Nephron (organoid): ENCODE measurements at regions not wholly inside any gene's neighbourhood (a gene's known extent, or its start where the extent isn't known, plus 50 kb on each side); places are given as distances from the start of the nearest gene placed in this dataset.
A peak's percentile ranks its signal among the peaks of the same experiment; 100 is the strongest.

Experiments used
- H3K27ac Mint-ChIP-seq, 3 experiments: 2 replicates each; pipeline ENCODE4 v1.8.0; 2020; ENCODE audit warnings: mixed read lengths in 3 of 3, mild to moderate bottlenecking in 2 of 3, moderate library complexity in 1 of 3
- H3K27me3 Mint-ChIP-seq: 2 replicates; pipeline ENCODE4 v1.8.0; 2021; ENCODE audit warnings: low read depth, mild to moderate bottlenecking, moderate library complexity, mixed read lengths
- H3K36me3 Mint-ChIP-seq: 2 replicates; pipeline ENCODE4 v1.8.0; 2020; ENCODE audit warnings: low read depth, mixed read lengths
- H3K4me1 Mint-ChIP-seq: 2 replicates; pipeline ENCODE4 v1.8.0; 2020; ENCODE audit warnings: mixed read lengths
- H3K4me3 Mint-ChIP-seq, 3 experiments: 2 replicates each; pipeline ENCODE4 v1.8.0; 2020; ENCODE audit warnings: mild to moderate bottlenecking in 3 of 3, mixed read lengths in 3 of 3, moderate library complexity in 2 of 3
- H3K9me3 Mint-ChIP-seq: 2 replicates; pipeline ENCODE4 v1.8.0; 2020; ENCODE audit warnings: mixed read lengths
- CTCF ChIP-seq, 3 experiments: fragments of 200-600 bp; sonication (generic); IDR thresholded peaks; one replicate each; pipeline ENCODE4 v1.5.0; 2021; ENCODE audit warnings: antibody characterized with exemption in 3 of 3; ENCODE audit not compliant: unreplicated experiment in 3 of 3

DNA sequence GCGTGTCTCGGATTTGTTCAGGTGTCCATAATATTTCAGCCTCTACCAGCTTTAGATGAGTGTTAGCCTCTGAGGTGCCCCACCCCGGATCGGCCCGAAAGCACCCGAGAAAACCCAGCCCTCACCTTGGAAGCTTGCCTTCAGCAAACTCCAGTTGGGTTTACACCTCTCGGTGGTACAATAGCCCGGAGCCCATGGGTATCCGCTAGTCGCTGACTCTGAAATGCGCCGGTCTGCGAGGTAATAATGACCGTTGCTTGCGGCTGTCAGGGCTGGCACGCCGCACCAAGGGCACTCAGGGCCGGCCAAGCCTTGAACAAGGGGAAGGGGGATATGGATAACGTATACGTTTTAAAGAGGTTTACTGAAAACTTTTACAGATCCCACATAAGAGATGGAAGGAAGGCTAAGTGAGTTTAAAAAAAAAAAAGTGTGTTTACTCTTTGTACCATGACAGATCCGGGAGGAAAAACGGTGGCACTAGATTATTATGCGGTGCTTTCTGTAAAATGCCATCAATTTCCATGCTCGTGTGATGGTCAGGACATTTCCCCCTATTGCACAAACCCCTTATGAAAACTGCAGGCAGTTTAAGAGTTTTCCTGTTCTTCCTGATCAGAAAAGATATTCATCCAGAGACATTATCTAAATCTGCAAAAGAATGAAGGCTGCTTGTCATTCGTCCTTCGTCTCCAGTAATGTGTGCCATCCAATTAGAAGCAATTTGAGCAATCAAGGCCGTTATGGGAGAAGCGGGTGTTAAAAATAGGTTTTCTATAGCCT lies 124.2 kb downstream of the TMEM161B start:
- Mint-ChIP-seq H3K36me3 (no peaks in the 10 kb centered on the region), H3K4me1 (no peaks in the 10 kb centered on the region), H3K4me3 (no peak overlapping the region), H3K27ac (no peak overlapping the region), H3K9me3 (no peaks in the 10 kb centered on the region), H3K27me3 (peaks cover 9% of the 10 kb centered on the region)
- TF ChIP-seq CTCF (IDR thresholded peaks at IDR 0.05; ENCODE audit: unreplicated experiment in 3 of 3): no peak

DNA sequence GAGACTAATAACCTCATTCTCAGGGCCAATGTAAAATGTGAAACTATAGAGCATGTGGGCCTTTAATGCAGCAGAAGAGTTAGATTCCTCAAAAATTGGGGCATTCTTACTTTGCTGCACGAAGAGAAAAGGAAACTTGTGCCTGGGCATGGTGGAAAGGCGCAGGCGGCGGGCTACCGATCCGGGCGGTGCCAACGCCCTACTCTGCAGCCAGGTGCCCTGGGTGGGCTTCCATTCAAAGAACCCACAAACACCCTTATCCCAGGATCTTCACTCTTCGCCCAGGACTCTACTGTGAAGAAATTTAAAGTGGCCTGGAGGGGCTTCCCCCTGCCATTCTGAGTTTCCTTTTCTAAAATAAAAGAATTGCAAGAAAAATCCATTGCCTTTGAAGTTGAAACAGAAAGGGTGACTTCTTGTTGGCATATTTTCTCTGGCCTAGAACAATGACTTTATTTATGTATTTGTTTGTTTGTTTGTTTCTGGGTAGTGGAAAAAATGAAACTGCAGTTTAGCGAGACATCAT lies 124.9 kb downstream of the TMEM161B start:
- no peaks in the 10 kb centered on the region for H3K36me3 Mint-ChIP-seq
- H3K4me1 Mint-ChIP-seq: no peaks in the 10 kb centered on the region
- no peak overlapping the region for H3K27ac Mint-ChIP-seq
- H3K4me3 Mint-ChIP-seq: no peak overlapping the region
- TF ChIP-seq CTCF (IDR thresholded peaks at IDR 0.05; ENCODE audit: unreplicated experiment in 3 of 3): no peak
- H3K27me3 Mint-ChIP-seq: peaks cover 5% of the 10 kb centered on the region
- H3K9me3 Mint-ChIP-seq: no peaks in the 10 kb centered on the region

GRCh38 chr5:88142886-88143692 lies 125.6 kb downstream of the TMEM161B start:
- Mint-ChIP-seq H3K9me3 (no peaks in the 10 kb centered on the region), H3K4me3 (no peak overlapping the region), H3K4me1 (no peaks in the 10 kb centered on the region), H3K27me3 (peaks cover 3% of the 10 kb centered on the region), H3K36me3 (no peaks in the 10 kb centered on the region), H3K27ac (no peak overlapping the region)
- TF ChIP-seq CTCF (IDR thresholded peaks at IDR 0.05; ENCODE audit: unreplicated experiment in 3 of 3): no peak

- peaks cover 3% of the 10 kb centered on the region for H3K27me3 Mint-ChIP-seq
- H3K4me3 Mint-ChIP-seq: no peak overlapping the region
- H3K36me3 Mint-ChIP-seq: no peaks in the 10 kb centered on the region
- no peak for TF ChIP-seq CTCF (IDR thresholded peaks at IDR 0.05; ENCODE audit: unreplicated experiment in 3 of 3)
- no peaks in the 10 kb centered on the region for H3K4me1 Mint-ChIP-seq
- H3K27ac Mint-ChIP-seq: no peak overlapping the region
- no peaks in the 10 kb centered on the region for H3K9me3 Mint-ChIP-seq
Measured at GRCh38 chr5:88142636-88142885, 126.1 kb downstream of the TMEM161B start.

DNA sequence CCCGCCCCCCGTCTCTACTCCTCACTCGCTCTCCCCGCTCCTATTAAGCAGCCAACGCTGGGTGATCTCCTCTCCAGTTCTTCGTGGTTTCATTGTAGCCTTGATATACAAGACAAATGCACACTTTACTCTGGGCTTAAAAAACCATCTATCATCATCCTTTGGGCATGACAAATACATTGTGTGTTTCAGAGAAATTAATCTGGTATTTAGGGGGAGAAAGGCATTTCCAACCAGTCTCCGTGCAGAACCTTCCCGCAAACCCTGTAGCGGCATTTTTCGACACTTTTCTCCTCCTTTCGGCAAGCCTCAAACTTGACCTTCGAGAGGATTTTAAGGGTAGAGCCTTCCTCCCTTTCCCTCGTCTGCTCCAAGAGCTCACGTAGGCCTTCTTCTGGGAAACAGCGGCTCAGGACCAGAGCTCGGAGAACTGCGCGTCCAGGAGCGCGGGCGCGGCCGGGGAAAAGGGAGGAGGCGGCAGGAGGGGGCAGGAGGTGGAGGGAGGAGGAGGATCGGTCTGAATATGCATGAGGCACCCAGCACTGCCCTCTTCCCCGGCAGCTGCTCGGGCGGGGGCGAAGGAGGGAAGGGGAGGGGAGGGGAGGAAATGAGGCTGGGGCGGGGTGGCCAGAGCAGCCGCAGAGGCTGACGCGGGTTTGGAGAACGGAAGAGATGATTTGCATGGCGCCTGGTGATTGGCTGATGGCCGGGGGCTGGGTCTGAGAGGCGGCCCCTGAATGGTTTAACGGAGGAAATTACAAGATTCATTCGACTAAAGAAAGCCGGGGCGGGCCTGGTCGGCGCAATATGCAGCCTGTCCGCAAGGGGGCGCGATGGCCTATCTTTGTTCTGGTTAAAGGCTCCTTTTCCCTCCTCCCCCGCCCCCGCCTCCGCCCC lies 127.5 kb downstream of the TMEM161B start:
- Mint-ChIP-seq H3K27me3 (peaks cover 10% of the 10 kb centered on the region), H3K36me3 (no peaks in the 10 kb centered on the region), H3K4me3 (no peak overlapping the region), H3K27ac (no peak overlapping the region), H3K9me3 (no peaks in the 10 kb centered on the region), H3K4me1 (no peaks in the 10 kb centered on the region)
- TF ChIP-seq CTCF (IDR thresholded peaks at IDR 0.05; ENCODE audit: unreplicated experiment in 3 of 3): peak; percentile 71 to 76 (median 72)
